ENCODE measurements at regions not wholly inside any gene's neighbourhood (a gene's known extent, or its start where the extent isn't known, plus 50 kb on each side); places are given as distances from the start of the nearest gene placed in this dataset.

DNA sequence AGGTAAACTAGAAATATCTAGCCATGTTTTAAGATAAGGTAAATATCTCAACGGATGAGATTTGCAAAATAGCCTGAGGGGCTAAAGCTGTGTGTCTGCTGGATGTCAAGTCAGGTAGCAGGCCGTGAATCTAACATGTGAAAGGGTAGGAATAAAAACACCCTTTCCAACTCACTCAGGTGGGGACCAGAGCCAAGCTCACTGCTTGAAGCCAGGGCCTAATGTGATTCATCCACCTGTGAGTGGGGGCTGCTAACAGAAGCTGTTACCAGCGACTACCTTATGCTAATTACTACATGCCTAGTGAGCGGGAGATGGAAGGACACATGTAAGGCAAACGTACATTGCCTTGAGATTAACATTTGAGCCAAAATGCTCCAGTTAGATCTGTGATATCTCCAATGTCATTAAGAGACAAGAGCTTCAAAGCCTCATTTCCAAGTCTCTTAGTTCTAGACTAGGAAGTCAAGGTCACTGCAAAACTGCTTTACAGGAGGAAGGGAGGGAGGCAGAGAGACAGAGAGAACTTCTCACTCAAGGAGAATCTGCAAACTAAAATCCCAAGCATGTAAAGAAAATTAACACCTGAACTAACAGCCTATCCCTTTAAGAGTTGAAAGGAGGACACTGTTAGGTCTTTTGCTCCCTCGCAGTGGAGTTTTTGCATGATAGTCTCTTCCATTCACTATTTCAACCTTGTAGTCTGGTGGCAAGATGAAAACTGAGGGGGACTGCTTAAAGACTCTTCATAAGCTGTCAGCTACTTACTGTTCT lies 141.6 kb upstream of the RPS23 start:
- TF ChIP-seq, protein P1, sequence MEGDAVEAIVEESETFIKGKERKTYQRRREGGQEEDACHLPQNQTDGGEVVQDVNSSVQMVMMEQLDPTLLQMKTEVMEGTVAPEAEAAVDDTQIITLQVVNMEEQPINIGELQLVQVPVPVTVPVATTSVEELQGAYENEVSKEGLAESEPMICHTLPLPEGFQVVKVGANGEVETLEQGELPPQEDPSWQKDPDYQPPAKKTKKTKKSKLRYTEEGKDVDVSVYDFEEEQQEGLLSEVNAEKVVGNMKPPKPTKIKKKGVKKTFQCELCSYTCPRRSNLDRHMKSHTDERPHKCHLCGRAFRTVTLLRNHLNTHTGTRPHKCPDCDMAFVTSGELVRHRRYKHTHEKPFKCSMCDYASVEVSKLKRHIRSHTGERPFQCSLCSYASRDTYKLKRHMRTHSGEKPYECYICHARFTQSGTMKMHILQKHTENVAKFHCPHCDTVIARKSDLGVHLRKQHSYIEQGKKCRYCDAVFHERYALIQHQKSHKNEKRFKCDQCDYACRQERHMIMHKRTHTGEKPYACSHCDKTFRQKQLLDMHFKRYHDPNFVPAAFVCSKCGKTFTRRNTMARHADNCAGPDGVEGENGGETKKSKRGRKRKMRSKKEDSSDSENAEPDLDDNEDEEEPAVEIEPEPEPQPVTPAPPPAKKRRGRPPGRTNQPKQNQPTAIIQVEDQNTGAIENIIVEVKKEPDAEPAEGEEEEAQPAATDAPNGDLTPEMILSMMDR (IDR thresholded peaks at IDR 0.05): no peak
- no peak for TF ChIP-seq POLR2A (IDR thresholded peaks at IDR 0.05)

Measured in uterus (tissue), 2 donors.